ENCODE measurements at regions not wholly inside any gene's neighbourhood (a gene's known extent, or its start where the extent isn't known, plus 50 kb on each side); places are given as distances from the start of the nearest gene placed in this dataset.

DNA sequence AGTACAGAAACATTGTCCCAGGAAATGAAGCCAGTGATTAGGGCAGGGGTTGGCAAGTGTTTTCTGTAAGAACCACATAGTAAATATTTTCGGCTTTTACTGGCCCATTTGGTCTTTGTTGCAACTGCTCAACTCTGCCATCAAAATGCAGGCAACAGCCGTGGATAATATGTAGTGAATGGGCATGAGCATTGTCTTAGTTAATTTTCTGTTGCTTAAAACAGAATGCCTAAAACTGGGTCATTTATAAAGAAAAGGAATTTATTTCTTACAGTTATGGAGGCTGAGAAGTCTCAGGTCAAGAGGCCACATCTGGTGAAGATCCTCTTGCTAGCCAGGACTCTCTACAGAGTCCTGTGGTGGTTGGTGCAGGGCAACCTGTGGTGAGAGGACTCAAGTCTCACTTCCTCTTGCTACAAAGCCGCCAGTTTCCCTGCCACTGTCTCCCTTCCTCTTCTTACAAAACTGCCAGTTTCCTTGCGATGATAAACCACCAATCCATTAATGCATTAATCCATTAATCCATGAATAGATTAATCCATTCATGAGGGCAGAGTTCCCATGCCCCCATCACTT is 166.4 kb downstream of the PSMG1 start:
- peak; percentile 59 for DNase-seq (ENCODE audit: extremely low spot score)
- TF ChIP-seq, protein P1, sequence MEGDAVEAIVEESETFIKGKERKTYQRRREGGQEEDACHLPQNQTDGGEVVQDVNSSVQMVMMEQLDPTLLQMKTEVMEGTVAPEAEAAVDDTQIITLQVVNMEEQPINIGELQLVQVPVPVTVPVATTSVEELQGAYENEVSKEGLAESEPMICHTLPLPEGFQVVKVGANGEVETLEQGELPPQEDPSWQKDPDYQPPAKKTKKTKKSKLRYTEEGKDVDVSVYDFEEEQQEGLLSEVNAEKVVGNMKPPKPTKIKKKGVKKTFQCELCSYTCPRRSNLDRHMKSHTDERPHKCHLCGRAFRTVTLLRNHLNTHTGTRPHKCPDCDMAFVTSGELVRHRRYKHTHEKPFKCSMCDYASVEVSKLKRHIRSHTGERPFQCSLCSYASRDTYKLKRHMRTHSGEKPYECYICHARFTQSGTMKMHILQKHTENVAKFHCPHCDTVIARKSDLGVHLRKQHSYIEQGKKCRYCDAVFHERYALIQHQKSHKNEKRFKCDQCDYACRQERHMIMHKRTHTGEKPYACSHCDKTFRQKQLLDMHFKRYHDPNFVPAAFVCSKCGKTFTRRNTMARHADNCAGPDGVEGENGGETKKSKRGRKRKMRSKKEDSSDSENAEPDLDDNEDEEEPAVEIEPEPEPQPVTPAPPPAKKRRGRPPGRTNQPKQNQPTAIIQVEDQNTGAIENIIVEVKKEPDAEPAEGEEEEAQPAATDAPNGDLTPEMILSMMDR (IDR thresholded peaks at IDR 0.05; ENCODE audit: control extremely low read depth, extremely low read depth, low read depth, missing control alignments), result no peak
- POLR2A ChIA-PET, result no interaction called here
- CTCF ChIA-PET, result no interaction called here

DNA sequence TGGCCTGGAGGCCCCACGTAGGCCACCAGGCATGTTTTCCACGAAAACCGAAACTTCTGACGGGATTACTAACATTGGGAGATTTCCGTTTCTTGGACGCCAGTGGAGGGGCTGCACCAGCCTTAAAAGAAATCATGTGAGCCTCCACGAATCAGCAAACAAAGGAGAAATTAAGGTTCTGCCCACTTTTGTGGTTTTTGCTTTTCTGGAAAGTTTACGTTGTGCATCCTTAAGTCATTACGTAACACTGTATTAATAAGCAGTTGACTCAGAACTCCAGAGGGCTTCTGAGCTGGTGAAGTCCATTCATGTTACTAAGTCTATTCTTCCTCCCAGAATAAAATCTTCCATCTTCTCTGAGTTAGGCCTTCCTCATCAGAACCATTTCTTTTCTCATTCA is 168.5 kb downstream of the PSMG1 start:
- ChIA-PET POLR2A (no interaction called here), CTCF (no interaction called here)
- no peak for DNase-seq (ENCODE audit: extremely low spot score)

DNA sequence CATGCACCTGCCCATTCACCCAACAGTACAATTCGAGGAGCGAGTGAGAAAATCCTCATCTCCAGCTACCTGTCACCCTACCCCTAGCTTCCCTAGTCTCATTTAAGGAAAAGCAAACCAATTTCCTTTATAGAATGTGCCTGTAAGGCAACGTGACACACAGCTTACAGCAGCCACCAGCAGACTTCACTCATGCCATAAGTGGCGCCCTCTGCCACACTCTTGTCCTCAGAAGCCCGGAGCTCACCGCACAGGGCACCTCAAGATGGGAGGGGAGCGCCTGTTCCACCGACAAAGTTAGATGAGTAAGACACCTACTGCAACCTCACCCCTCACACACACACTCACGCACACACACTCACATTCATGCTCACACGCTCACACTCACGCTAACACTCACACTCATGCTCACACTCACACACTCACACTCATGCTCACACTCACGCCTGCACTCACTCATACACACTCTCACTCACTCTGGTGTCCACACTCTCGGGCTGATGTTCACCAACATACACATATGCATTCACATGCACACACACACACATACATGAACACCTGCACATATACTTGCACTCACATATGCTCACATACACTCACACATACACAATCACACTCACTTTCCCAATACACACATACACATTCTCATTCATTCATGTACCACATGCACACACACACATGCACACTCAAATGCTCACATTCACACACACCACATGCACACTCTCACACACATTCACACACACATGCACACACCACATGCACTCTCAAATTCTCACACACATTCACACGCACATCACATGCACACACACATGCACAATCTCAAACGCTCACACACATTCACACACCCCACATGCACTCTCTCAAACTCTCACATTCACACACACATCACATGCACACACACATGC is 170.7 kb downstream of the PSMG1 start:
- ChIA-PET CTCF (interaction anchor here (1.3 kb wide), 1 partner anchor 23 kb away, joined by 3 read pairs; no protein-coding TSS in a partner anchor), POLR2A (no interaction called here)
- TF ChIP-seq, protein P1 (IDR thresholded peaks at IDR 0.05; ENCODE audit: control extremely low read depth, extremely low read depth, low read depth, missing control alignments), result no peak
- DNase-seq (ENCODE audit: extremely low spot score), result no peak

More for the DNA sequence above, 168.5 kb downstream of the PSMG1 start:
- TF ChIP-seq, protein P1 (IDR thresholded peaks at IDR 0.05; ENCODE audit: control extremely low read depth, extremely low read depth, low read depth, missing control alignments), result no peak

DNA sequence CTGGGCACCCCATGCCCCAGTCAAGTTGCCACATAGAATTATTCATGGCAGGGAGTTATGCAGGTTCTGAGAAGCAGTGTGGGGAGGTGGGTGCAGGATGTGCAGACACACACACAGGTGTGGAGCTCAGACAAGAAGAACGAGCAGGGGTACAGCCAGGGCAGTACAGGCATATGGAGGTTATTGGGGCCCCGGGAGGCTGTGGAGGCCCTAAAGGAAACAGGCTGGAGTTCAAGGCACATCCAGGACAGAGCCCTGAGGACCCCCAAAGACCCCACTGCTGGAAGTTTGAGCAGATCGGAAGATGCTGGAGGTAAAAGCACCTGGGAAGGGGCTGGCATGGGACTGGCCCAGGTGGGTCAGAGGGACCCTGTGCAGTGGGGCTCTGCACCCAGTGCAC is 171.3 kb downstream of the PSMG1 start:
- DNase-seq (ENCODE audit: extremely low spot score), result no peak
- POLR2A ChIA-PET, result no interaction called here
- CTCF ChIA-PET, result interaction anchor here (1.3 kb wide), 1 partner anchor 22 kb away, joined by 3 read pairs; no protein-coding TSS in a partner anchor
- TF ChIP-seq, protein P1 (IDR thresholded peaks at IDR 0.05; ENCODE audit: control extremely low read depth, extremely low read depth, low read depth, missing control alignments), result no peak

DNA sequence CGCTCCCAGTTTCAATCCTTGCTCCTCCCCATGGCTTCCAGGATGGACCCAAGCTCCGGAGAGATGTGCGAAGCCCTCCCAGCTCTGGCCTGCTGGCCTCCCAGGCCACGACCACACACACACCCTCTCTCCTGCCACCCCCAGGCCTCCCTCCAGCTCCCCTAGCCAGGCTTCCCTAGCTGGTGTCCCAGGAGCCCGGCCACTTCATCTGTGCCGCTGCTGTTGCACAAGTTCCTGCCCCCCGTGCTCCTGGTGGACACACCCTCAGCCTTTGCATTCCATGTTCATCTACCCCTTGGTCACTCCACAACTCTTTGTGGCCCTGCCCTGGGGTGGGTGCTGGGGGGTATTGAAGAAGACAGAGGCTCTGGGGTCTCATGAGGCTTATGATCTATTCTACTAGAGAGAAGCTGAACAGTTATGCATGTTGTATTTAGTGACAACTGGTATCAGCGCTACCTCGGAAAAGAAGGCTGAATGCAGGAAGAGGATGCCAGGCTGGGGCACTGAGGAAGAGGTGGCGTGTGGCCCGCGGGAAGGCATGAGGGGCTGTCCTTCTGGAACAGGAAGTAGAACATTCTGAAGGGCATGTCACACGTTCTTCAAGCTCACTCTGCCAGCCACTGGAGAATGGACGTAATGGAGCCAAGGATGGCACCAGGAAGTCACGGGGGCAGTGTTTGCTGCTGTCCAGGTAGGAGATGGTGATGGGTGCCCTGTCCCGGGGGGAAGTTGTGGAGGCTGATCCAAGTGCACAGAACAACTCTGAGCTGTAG is 172.4 kb downstream of the PSMG1 start:
- TF ChIP-seq, protein P1 (IDR thresholded peaks at IDR 0.05; ENCODE audit: control extremely low read depth, extremely low read depth, low read depth, missing control alignments), result no peak
- POLR2A ChIA-PET, result no interaction called here
- DNase-seq (ENCODE audit: extremely low spot score), result no peak
- CTCF ChIA-PET, result interaction anchor here (1.3 kb wide), 1 partner anchor 21 kb away, joined by 3 read pairs; no protein-coding TSS in a partner anchor

DNA sequence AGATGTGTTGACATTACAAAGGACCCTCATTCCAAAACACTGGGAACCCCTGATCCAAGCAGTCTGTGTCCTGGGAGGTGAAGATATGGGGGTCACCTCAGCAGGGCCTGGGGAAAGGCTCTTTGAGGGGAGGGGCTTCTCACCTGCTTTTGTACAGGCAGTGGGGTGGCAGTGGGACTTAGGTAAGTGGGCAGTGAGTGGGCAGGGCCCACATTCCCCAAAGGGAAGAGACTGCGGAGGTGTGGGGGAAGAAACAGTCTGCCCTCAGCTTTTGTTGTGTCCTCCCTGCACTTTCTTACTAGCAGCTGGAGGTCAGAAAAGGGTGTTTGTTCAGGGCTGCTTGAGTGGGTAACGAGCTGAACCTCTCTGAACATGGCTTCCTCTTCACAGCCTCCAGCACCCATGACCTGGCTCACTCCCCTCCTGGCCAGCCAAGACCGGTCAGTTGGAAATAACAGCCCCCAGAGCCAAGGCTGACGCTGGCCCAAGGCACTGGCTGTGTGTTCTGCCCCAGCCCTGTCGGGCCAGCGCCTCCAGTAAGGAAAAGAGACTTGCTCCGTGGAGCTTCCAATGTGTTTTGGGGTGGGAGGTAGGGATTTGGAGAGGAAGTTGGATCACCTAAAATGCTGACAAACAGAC is 173.5 kb downstream of the PSMG1 start:
- ChIA-PET POLR2A (no interaction called here), CTCF (no interaction called here)
- TF ChIP-seq, protein P1 (IDR thresholded peaks at IDR 0.05; ENCODE audit: control extremely low read depth, extremely low read depth, low read depth, missing control alignments), result no peak
- no peak for DNase-seq (ENCODE audit: extremely low spot score)
